Smooth muscle cell (in vitro differentiated cells): ENCODE measurements at regions not wholly inside any gene's neighbourhood (a gene's known extent, or its start where the extent isn't known, plus 50 kb on each side); places are given as distances from the start of the nearest gene placed in this dataset.

ENCODE experiments used
- DNase-seq: peaks from one replicate; lab custom pipeline; 2025; ENCODE audit not compliant: unreplicated experiment; lab: John Stamatoyannopoulos, UW
- H2AFZ ChIP-seq: fragments of 200-600 bp; sonication (generic); 2 replicates; pipeline ENCODE4 v1.6.0; 2016; ENCODE audit warnings: antibody characterized with exemption, low read depth, mild to moderate bottlenecking
- H3F3A ChIP-seq: fragments of 200-600 bp; sonication (generic); 2 replicates; pipeline ENCODE4 v1.6.0; 2017; ENCODE audit warnings: antibody characterized with exemption, low read depth
- H3K27ac ChIP-seq: fragments of 200-600 bp; sonication (generic); 2 replicates; pipeline ENCODE4 v1.5.1; 2016; ENCODE audit warnings: low read depth, mild to moderate bottlenecking
- H3K27me3 ChIP-seq: fragments of 200-600 bp; sonication (generic); 2 replicates; pipeline ENCODE4 v1.6.1; 2016; ENCODE audit warnings: low read depth, mild to moderate bottlenecking
- H3K36me3 ChIP-seq: fragments of 200-600 bp; sonication (generic); 2 replicates; pipeline ENCODE4 v1.5.1; 2016; ENCODE audit warnings: low read depth
- H3K4me1 ChIP-seq: fragments of 200-600 bp; sonication (generic); 2 replicates; pipeline ENCODE4 v1.5.1; 2016; ENCODE audit warnings: low read depth
- H3K4me2 ChIP-seq: fragments of 200-600 bp; sonication (generic); 2 replicates; pipeline ENCODE4 v1.6.0; 2016; ENCODE audit warnings: mild to moderate bottlenecking
- H3K4me3 ChIP-seq: fragments of 200-600 bp; sonication (generic); 2 replicates; pipeline ENCODE4 v1.5.1; 2016; ENCODE audit warnings: mild to moderate bottlenecking
- H3K79me2 ChIP-seq: fragments of 200-600 bp; sonication (generic); 2 replicates; pipeline ENCODE4 v1.6.0; 2016; ENCODE audit warnings: low read depth, mild to moderate bottlenecking
- H3K9ac ChIP-seq: fragments of 200-600 bp; sonication (generic); 2 replicates; pipeline ENCODE4 v1.6.0; 2016; ENCODE audit warnings: low read depth
- H3K9me3 ChIP-seq: fragments of 200-600 bp; sonication (generic); replicated peaks from 2 replicates; pipeline ENCODE4 v1.5.1; 2016; ENCODE audit warnings: low read depth
- H4K20me1 ChIP-seq: fragments of 200-600 bp; sonication (generic); 2 replicates; pipeline ENCODE4 v1.6.0; 2016; ENCODE audit warnings: low read depth
- CTCF ChIP-seq: fragments of 200-600 bp; sonication (generic); IDR thresholded peaks from 2 replicates; pipeline ENCODE4 v1.5.1; 2017; ENCODE audit warnings: borderline replicate concordance, mild to moderate bottlenecking, antibody characterized with exemption; ENCODE audit not compliant: insufficient read depth, poor library complexity, severe bottlenecking
- WGBS: methylation state at CpG from one replicate; pipeline ENCODE4 v1.1.7; 2016; ENCODE audit warnings: low lambda C conversion rate; 5-methylcytosine and 5-hydroxymethylcytosine counted together

- no peaks in the 10 kb centered on the region for H3K79me2 ChIP-seq
- TF ChIP-seq CTCF, result no peak
- no peak overlapping the region for H3K4me2 ChIP-seq
- no peak for DNase-seq
- H3F3A ChIP-seq, result no peaks in the 10 kb centered on the region
- H3K4me1 ChIP-seq, result peaks cover 14% of the 10 kb centered on the region
- no peak overlapping the region for H2AFZ ChIP-seq
- no peak overlapping the region for H3K4me3 ChIP-seq
- H3K9me3 ChIP-seq, result no peaks in the 10 kb centered on the region
- no peak overlapping the region for H3K27ac ChIP-seq
- no peak overlapping the region for H3K9ac ChIP-seq
- H3K36me3 ChIP-seq, result no peaks in the 10 kb centered on the region
- no peaks in the 10 kb centered on the region for H3K27me3 ChIP-seq
- 73% methylated on average over 5 of the region's 5 CpGs for WGBS
- no peaks in the 10 kb centered on the region for H4K20me1 ChIP-seq
Observed at GRCh38 chr11:15617126-15617525, 502.4 kb downstream of the INSC start.

- Histone ChIP-seq H3K9ac (no peak overlapping the region), H3K4me1 (peaks cover 21% of the 10 kb centered on the region), H2AFZ (no peak overlapping the region), H3K9me3 (no peaks in the 10 kb centered on the region), H3K27ac (no peak overlapping the region), H3F3A (no peaks in the 10 kb centered on the region), H4K20me1 (no peaks in the 10 kb centered on the region), H3K27me3 (no peaks in the 10 kb centered on the region), H3K79me2 (no peaks in the 10 kb centered on the region), H3K4me3 (no peak overlapping the region), H3K36me3 (no peaks in the 10 kb centered on the region), H3K4me2 (no peak overlapping the region)
- 97% methylated on average over 2 of the region's 2 CpGs for WGBS
- DNase-seq, result no peak
- TF ChIP-seq CTCF, result no peak
Observed at GRCh38 chr11:15618583-15619032, 503.9 kb downstream of the INSC start.

GRCh38 chr11:15621565-15621964 is 506.8 kb downstream of the INSC start:
- no peak for DNase-seq
- no peaks in the 10 kb centered on the region for H3K27me3 ChIP-seq

More at GRCh38 chr11:15621565-15621964, 506.8 kb downstream of the INSC start:
- Histone ChIP-seq H4K20me1 (no peaks in the 10 kb centered on the region), H3K36me3 (no peaks in the 10 kb centered on the region), H3K9ac (no peak overlapping the region), H3K4me2 (no peak overlapping the region), H2AFZ (no peak overlapping the region), H3K4me1 (peaks cover 21% of the 10 kb centered on the region), H3K4me3 (no peak overlapping the region), H3K27ac (no peak overlapping the region), H3K9me3 (no peaks in the 10 kb centered on the region), H3K79me2 (no peaks in the 10 kb centered on the region), H3F3A (no peaks in the 10 kb centered on the region)
- TF ChIP-seq CTCF, result no peak
- WGBS, result 18% methylated on average over 5 of the region's 5 CpGs
